PC-9 (cell line): ENCODE measurements at regions not wholly inside any gene's neighbourhood (a gene's known extent, or its start where the extent isn't known, plus 50 kb on each side); places are given as distances from the start of the nearest gene placed in this dataset.
"Not testable (repeated sequence)": the region's sequence is repeated elsewhere in the genome, so short reads cannot be mapped to it uniquely, and the experiment has no call there.

Experiments
- BruUV-seq: library from RNA; stranded (reverse); fragments of 400-500 nt; replicated peaks from 2 replicates; lab custom pipeline; 2021; lab: Mats Ljungman, UMichigan
- CTCF ChIA-PET: fragments of 300-600 bp; sonication (Branson Sonifier 250); formaldehyde crosslinking; loops from one replicate; lab custom pipeline; 2022; ENCODE audit warnings: antibody characterized with exemption; lab: Charles Lee
- POLR2A ChIA-PET: fragments of 300-600 bp; sonication (Branson Sonifier 250); formaldehyde crosslinking; loops from one replicate; lab custom pipeline; 2022; ENCODE audit warnings: antibody characterized with exemption; ENCODE audit not compliant: unreplicated experiment; lab: Charles Lee
- DNase-seq, 2 experiments: peaks; one replicate each; pipeline versions ENCODE4 v3.0.0 to v3.0.0-alpha.2; 2015 to 2022; ENCODE audit warnings: mixed read lengths in 1 of 2
- H2AFZ ChIP-seq: fragments of 200-600 bp; sonication (generic); 2 replicates; pipeline ENCODE4 v1.8.1; 2017; ENCODE audit warnings: antibody characterized with exemption
- H3F3A ChIP-seq: fragments of 200-600 bp; sonication (generic); 2 replicates; pipeline ENCODE4 v1.8.1; 2017; ENCODE audit warnings: antibody characterized with exemption, mild to moderate bottlenecking, low read depth; ENCODE audit not compliant: insufficient read depth
- H3K27ac ChIP-seq: fragments of 200-600 bp; sonication (generic); 2 replicates; pipeline ENCODE4 v1.6.1; 2016; ENCODE audit warnings: mixed run types
- H3K27me3 ChIP-seq: fragments of 200-600 bp; sonication (generic); 2 replicates; pipeline ENCODE4 v1.6.1; 2016; ENCODE audit warnings: low read depth, mixed run types; ENCODE audit not compliant: insufficient read depth
- H3K36me3 ChIP-seq: fragments of 200-600 bp; sonication (generic); 2 replicates; pipeline ENCODE4 v1.6.1; 2016; ENCODE audit warnings: low read depth, mixed run types
- H3K4me1 ChIP-seq: fragments of 200-600 bp; sonication (generic); replicated peaks from 2 replicates; pipeline ENCODE4 v1.6.1; 2016; ENCODE audit warnings: mixed run types; ENCODE audit not compliant: insufficient read depth
- H3K4me2 ChIP-seq: fragments of 200-600 bp; sonication (generic); 2 replicates; pipeline ENCODE4 v1.6.1; 2017; ENCODE audit warnings: mixed run types
- H3K4me3 ChIP-seq: fragments of 200-600 bp; sonication (generic); 2 replicates; pipeline ENCODE4 v1.6.1; 2016; ENCODE audit warnings: mixed run types
- H3K79me2 ChIP-seq: fragments of 200-600 bp; sonication (generic); 2 replicates; pipeline ENCODE4 v1.6.1; 2017; ENCODE audit warnings: low read depth, mixed run types
- H3K9me2 ChIP-seq: fragments of 200-600 bp; sonication (generic); 2 replicates; pipeline ENCODE4 v1.8.1; 2017; ENCODE audit warnings: mild to moderate bottlenecking; ENCODE audit not compliant: insufficient read depth
- H3K9me3 ChIP-seq: fragments of 200-600 bp; sonication (generic); 2 replicates; pipeline ENCODE4 v1.8.1; 2016; ENCODE audit warnings: low read depth; ENCODE audit not compliant: insufficient read depth
- H4K20me1 ChIP-seq: fragments of 200-600 bp; sonication (generic); 2 replicates; pipeline ENCODE4 v1.8.1; 2017; ENCODE audit not compliant: insufficient read depth
- EZH2 ChIP-seq: fragments of 200-600 bp; sonication (generic); IDR thresholded peaks from 2 replicates; pipeline ENCODE4 v1.8.0; 2017; ENCODE audit warnings: antibody characterized with exemption, low read depth
- intact Hi-C: fragments of 100-400 bp; cut with micrococcal nuclease; formaldehyde crosslinking; loops from one replicate; pipeline ENCODE4 v1.10.0; 2022; ENCODE audit not compliant: unreplicated experiment
- TF ChIP-seq, protein P1 (sequence below): fragments of 200-600 bp; sonication (generic); conservative IDR thresholded peaks from 2 replicates; pipeline ENCODE4 v1.6.1; 2017; ENCODE audit warnings: mixed run types, antibody characterized with exemption, mild to moderate bottlenecking, moderate library complexity

DNA sequence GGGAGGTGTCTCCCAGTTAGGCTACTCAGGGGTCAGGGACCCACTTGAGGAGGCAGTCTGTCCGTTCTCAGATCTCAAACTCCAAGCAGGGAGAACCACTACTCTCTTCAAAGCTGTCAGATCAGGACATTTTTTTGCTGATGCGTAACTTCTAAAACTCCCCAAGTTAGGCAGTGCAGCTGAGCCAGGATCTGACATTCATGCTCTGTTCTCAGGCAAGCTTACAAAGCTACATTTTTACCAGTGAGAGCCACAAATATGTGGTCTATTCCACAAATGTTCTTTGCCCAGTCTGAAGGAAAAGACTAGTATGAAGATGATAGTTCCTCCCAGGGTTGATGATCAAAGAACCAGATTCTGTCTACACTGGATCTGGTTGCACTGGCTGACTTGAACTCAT, 184.1 kb downstream of the MTCL1 start:
- BruUV-seq, result no TSS peak
- CTCF ChIA-PET, result no interaction called here

DNA sequence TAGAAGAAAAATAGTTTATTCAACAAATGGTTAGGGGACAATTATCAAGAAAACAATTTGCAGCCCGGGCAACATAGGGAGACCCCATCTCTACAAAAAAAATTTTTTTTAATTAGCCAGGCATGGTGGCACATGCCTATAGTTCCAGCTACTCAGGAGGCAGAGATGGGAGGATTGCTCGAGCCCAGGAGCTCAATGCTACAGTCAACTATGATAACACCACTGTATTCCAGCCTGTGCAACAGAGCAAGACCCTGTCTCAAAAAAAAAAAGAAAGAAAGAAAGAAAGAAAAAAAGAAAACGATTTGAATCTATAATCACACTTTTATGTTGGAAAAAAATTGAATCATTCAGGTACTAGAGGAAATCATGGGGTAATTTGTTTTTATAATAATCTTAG, 185.1 kb downstream of the MTCL1 start:
- H3K9me2 ChIP-seq, H3K36me3 ChIP-seq, H3K79me2 ChIP-seq, H4K20me1 ChIP-seq, CTCF ChIA-PET, H3K9me3 ChIP-seq, H2AFZ ChIP-seq, H3K4me3 ChIP-seq, DNase-seq, H3K27me3 ChIP-seq: not testable (repeated sequence)
- POLR2A ChIA-PET, result interaction anchor here (0.5 kb wide), 1 partner anchor 160 kb away, joined by 9 read pairs; no protein-coding TSS in a partner anchor
- peak overlapping the region; percentile 64 for H3K4me2 ChIP-seq
- peaks cover 17% of the 10 kb centered on the region for H3K4me1 ChIP-seq
- peaks cover 11% of the 10 kb centered on the region for H3F3A ChIP-seq
- peak overlapping the region; percentile 51 for H3K27ac ChIP-seq
- TSS peak; percentile 14 for BruUV-seq
- intact Hi-C loops, result loop anchor here (2.0 kb wide), 3 partner anchors 46 to 186 kb away; partner anchors contain the start of gene MTCL1

More for the DNA sequence above, 184.1 kb downstream of the MTCL1 start:
- Histone ChIP-seq H3F3A (peaks cover 11% of the 10 kb centered on the region), H3K9me2 (no peaks in the 10 kb centered on the region), H2AFZ (no peak overlapping the region), H3K9me3 (0 out of 2 replicates have a peak, but pooled peaks cover 5% of the 10 kb centered on the region), H3K36me3 (no peaks in the 10 kb centered on the region), H3K4me1 (peaks cover 17% of the 10 kb centered on the region), H3K27ac (no peak overlapping the region), H3K4me3 (no peak overlapping the region), H3K27me3 (no peaks in the 10 kb centered on the region), H4K20me1 (no peaks in the 10 kb centered on the region), H3K79me2 (no peaks in the 10 kb centered on the region), H3K4me2 (no peak overlapping the region)
- TF ChIP-seq, protein P1, sequence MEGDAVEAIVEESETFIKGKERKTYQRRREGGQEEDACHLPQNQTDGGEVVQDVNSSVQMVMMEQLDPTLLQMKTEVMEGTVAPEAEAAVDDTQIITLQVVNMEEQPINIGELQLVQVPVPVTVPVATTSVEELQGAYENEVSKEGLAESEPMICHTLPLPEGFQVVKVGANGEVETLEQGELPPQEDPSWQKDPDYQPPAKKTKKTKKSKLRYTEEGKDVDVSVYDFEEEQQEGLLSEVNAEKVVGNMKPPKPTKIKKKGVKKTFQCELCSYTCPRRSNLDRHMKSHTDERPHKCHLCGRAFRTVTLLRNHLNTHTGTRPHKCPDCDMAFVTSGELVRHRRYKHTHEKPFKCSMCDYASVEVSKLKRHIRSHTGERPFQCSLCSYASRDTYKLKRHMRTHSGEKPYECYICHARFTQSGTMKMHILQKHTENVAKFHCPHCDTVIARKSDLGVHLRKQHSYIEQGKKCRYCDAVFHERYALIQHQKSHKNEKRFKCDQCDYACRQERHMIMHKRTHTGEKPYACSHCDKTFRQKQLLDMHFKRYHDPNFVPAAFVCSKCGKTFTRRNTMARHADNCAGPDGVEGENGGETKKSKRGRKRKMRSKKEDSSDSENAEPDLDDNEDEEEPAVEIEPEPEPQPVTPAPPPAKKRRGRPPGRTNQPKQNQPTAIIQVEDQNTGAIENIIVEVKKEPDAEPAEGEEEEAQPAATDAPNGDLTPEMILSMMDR, result no peak
- TF ChIP-seq EZH2, result no peak
- intact Hi-C loops, result no loop called here
- DNase-seq, result no peak
- POLR2A ChIA-PET, result no interaction called here

DNA sequence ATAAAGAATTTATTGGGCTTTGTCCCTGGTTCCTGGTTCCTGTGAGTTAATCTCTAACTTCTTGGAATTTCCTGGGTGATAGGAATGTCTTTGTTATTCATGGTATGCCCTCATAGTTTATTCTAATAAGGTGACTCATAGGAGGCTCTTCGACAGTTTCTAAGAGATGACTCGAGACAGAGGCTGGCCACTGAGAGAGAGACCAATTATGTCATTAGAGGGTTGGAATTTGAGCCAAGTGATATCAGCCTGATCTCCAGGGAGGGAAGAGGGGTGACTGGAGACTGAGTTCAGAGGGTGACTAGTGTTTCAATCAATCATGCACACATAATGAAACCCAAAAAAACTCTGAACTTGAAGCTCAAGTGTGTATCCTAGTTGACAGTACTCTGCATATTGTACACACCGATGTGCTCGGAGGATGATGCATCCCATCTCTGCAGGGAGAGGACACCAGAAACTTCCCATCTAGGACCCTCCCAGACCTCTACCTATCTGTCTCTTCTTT, 185.7 kb downstream of the MTCL1 start:
- BruUV-seq, result no TSS peak

More for the DNA sequence above, 185.7 kb downstream of the MTCL1 start:
- Histone ChIP-seq H4K20me1 (no peaks in the 10 kb centered on the region), H3K9me2 (no peaks in the 10 kb centered on the region), H3K27ac (peak overlapping the region; percentile 51), H3F3A (peaks cover 11% of the 10 kb centered on the region), H3K4me3 (no peak overlapping the region), H3K9me3 (0 out of 2 replicates have a peak, but pooled peaks cover 5% of the 10 kb centered on the region), H3K36me3 (no peaks in the 10 kb centered on the region), H3K27me3 (no peaks in the 10 kb centered on the region), H3K79me2 (no peaks in the 10 kb centered on the region), H2AFZ (no peak overlapping the region), H3K4me1 (peaks cover 17% of the 10 kb centered on the region), H3K4me2 (peak overlapping the region; percentile 64)
- intact Hi-C loops, result loop anchor here (1.0 to 2.0 kb wide), 6 partner anchors 32 to 186 kb away; partner anchors contain the start of gene MTCL1
- TF ChIP-seq, protein P1, result no peak
- no peak for TF ChIP-seq EZH2
- ChIA-PET POLR2A (interaction anchor here (0.6 kb wide), 1 partner anchor 27 kb away, joined by 4 read pairs; no protein-coding TSS in a partner anchor), CTCF (interaction anchor here (0.8 kb wide), 1 partner anchor 91 kb away, joined by 4 read pairs; no protein-coding TSS in a partner anchor)
- peak; percentile 79 to 99 for DNase-seq
